Stomach smooth muscle (tissue), 2 donors: ENCODE measurements at regions not wholly inside any gene's neighbourhood (a gene's known extent, or its start where the extent isn't known, plus 50 kb on each side); places are given as distances from the start of the nearest gene placed in this dataset.

ENCODE experiments used
- H3K27ac ChIP-seq: one replicate; pipeline ENCODE4 v1.7.0; 2013; ENCODE audit warnings: mild to moderate bottlenecking, low read length, inconsistent platforms
- H3K27me3 ChIP-seq, 2 donors: one replicate each; pipeline ENCODE4 v1.7.0; 2013; ENCODE audit warnings: low read length in 2 of 2; ENCODE audit not compliant: insufficient read depth in 2 of 2, control insufficient read depth in 1 of 2
- H3K36me3 ChIP-seq, 2 donors: one replicate each; pipeline ENCODE4 v1.7.0; 2013; ENCODE audit warnings: low read length in 2 of 2; ENCODE audit not compliant: control insufficient read depth in 2 of 2, insufficient read depth in 2 of 2
- H3K4me1 ChIP-seq: one replicate; pipeline ENCODE4 v1.7.0; 2013; ENCODE audit warnings: low read length; ENCODE audit not compliant: control insufficient read depth, insufficient read depth
- H3K4me3 ChIP-seq, 2 donors: one replicate each; pipeline ENCODE4 v1.7.0; 2013; ENCODE audit warnings: low read length in 2 of 2
- H3K9ac ChIP-seq, 2 donors: one replicate each; pipeline ENCODE4 v1.7.0; 2013; ENCODE audit warnings: low read length in 2 of 2, mild to moderate bottlenecking in 1 of 2
- H3K9me3 ChIP-seq, 2 donors: one replicate each; pipeline ENCODE4 v1.7.0; 2013; ENCODE audit warnings: low read length in 2 of 2; ENCODE audit not compliant: control insufficient read depth in 2 of 2
- donor health status: healthy.
- donor health status: Pancreatic carcinoma.

DNA sequence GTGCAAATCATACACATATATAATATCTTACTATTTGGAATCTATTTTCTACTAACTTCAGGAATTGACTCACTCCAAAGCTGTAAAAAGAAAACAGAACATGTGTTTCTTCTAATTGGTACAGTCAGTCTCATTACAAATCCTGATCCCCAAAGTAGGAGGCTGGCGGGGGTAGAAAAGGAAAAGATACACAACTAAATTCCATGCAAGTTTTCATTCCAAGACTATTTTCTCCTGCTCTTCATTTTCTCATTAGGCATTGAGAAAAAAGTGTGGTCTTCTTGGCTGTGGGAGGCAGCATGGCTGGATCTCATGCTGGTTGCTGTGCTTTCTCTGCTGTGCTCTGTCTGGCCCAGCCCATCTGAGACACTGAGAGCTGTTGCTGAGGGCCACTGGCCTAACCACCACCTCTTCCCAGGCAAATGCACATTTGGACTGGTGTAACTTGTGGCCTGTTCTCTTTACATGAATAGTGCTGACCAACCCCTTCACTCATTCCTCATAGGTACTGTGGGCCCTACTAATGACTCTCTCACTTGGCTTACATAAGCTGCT, 1107.5 kb upstream of the B3GALT2 start:
- Histone ChIP-seq H3K27me3 (no peaks in the 10 kb centered on the region), H3K9ac (no peak overlapping the region), H3K4me3 (no peak overlapping the region), H3K27ac (no peak overlapping the region), H3K36me3 (no peaks in the 10 kb centered on the region), H3K4me1 (no peaks in the 10 kb centered on the region), H3K9me3 (no peaks in the 10 kb centered on the region)

GRCh38 chr1:194292966-194293365, 1106.6 kb upstream of the B3GALT2 start:
- Histone ChIP-seq H3K36me3 (no peaks in the 10 kb centered on the region), H3K9ac (no peak overlapping the region), H3K9me3 (no peaks in the 10 kb centered on the region), H3K4me1 (no peaks in the 10 kb centered on the region), H3K4me3 (no peak overlapping the region), H3K27me3 (no peaks in the 10 kb centered on the region), H3K27ac (no peak overlapping the region)

DNA sequence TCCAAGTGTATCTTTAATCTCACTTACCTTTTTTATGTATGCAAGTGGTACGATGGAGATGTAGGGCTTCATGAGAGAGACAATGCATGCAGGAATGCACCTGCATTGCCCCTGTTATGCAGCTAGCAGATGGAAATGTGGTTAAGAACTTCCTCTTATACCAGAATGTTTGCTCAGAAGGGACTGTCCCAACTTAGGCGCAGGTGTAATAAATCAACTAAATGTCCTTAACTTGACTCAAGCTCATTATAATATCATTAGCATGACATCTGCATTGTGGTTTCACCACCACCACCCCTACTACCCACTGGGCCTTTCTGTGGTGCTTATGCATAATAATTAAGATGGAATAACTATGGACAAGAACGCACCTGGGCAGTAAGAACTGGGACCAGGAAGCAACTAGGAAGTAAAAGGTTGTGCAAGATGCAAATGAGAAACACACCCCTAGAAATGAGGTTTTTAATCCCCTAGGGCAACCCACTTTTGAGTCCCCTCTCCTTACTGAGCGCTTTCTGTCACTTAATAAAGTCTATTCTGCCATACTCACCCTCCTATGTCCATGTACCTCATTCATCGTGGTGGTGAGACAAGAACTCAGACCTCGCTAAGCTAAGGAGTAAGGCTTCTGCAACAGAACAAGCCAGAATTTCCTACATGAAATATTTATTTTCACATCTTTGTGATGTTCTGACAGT, 1103.3 kb upstream of the B3GALT2 start:
- no peak overlapping the region for H3K27ac ChIP-seq
- H3K27me3 ChIP-seq, result no peaks in the 10 kb centered on the region
- H3K4me3 ChIP-seq, result no peak overlapping the region
- H3K9me3 ChIP-seq, result no peaks in the 10 kb centered on the region
- no peak overlapping the region for H3K9ac ChIP-seq
- no peaks in the 10 kb centered on the region for H3K4me1 ChIP-seq
- H3K36me3 ChIP-seq, result no peaks in the 10 kb centered on the region

DNA sequence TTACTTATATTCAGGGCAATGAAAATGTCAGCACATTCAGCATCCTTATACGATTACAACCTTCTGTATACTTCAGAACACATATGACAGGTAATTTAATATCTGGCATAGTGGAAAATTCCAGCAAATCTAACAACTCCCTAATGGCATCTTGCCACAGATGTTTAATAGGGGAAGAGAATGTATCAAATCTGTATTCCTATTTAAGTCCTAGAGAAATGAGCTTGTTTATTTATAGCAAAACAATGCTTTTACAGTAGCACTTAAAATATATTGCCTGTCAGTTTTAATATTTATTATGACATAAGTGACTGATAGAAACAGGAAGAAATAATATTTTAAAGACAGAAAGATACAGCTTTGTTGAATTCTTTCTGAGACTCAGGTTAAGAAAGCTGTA, 1101.8 kb upstream of the B3GALT2 start:
- Histone ChIP-seq H3K36me3 (no peaks in the 10 kb centered on the region), H3K4me1 (no peaks in the 10 kb centered on the region), H3K4me3 (no peak overlapping the region), H3K9ac (no peak overlapping the region), H3K9me3 (no peaks in the 10 kb centered on the region), H3K27me3 (no peaks in the 10 kb centered on the region), H3K27ac (no peak overlapping the region)

GRCh38 chr1:194281376-194281775, 1095.0 kb upstream of the B3GALT2 start:
- H3K9ac ChIP-seq, result no peak overlapping the region
- H3K36me3 ChIP-seq, result no peaks in the 10 kb centered on the region
- no peaks in the 10 kb centered on the region for H3K27me3 ChIP-seq
- H3K9me3 ChIP-seq, result no peaks in the 10 kb centered on the region
- no peak overlapping the region for H3K4me3 ChIP-seq
- H3K27ac ChIP-seq, result no peak overlapping the region
- H3K4me1 ChIP-seq, result no peaks in the 10 kb centered on the region

GRCh38 chr1:194280463-194280862, 1094.0 kb upstream of the B3GALT2 start:
- Histone ChIP-seq H3K9me3 (no peaks in the 10 kb centered on the region), H3K4me1 (no peaks in the 10 kb centered on the region)

GRCh38 chr1:194279975-194280374, 1093.6 kb upstream of the B3GALT2 start:
- no peak overlapping the region for H3K27ac ChIP-seq
- no peaks in the 10 kb centered on the region for H3K36me3 ChIP-seq
- H3K27me3 ChIP-seq, result no peaks in the 10 kb centered on the region
- no peak overlapping the region for H3K4me3 ChIP-seq
- H3K4me1 ChIP-seq, result no peaks in the 10 kb centered on the region
- no peaks in the 10 kb centered on the region for H3K9me3 ChIP-seq
- H3K9ac ChIP-seq, result no peak overlapping the region

More at GRCh38 chr1:194280463-194280862, 1094.0 kb upstream of the B3GALT2 start:
- Histone ChIP-seq H3K27me3 (no peaks in the 10 kb centered on the region), H3K36me3 (no peaks in the 10 kb centered on the region), H3K4me3 (no peak overlapping the region), H3K9ac (no peak overlapping the region), H3K27ac (no peak overlapping the region)

- H3K27me3 ChIP-seq, result no peaks in the 10 kb centered on the region
- H3K27ac ChIP-seq, result no peak overlapping the region
- no peaks in the 10 kb centered on the region for H3K9me3 ChIP-seq
- H3K36me3 ChIP-seq, result no peaks in the 10 kb centered on the region
- no peak overlapping the region for H3K4me3 ChIP-seq
- no peaks in the 10 kb centered on the region for H3K4me1 ChIP-seq
- no peak overlapping the region for H3K9ac ChIP-seq
These were observed 1091.5 kb upstream of the B3GALT2 start for GRCh38 chr1:194277927-194278326.

DNA sequence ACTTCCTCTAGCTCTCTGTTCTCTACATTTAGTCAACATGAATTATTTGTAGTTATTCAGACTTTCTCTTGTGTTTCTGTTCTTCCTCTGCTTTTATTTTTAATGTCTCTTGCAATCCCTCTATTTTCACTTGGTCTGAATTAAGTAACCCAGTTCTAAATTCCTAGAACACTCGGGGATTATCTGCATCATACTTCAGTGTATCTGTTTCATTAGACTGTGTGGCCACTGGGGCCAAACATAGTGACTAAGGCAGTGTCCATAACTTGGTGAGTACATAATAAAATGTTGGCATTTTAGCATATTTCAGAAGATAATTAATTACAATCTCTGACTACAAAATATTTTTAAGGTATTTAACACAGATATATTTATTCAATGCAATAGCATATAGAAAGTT, 1087.2 kb upstream of the B3GALT2 start:
- no peak overlapping the region for H3K9ac ChIP-seq
- no peaks in the 10 kb centered on the region for H3K36me3 ChIP-seq
- H3K27me3 ChIP-seq, result no peaks in the 10 kb centered on the region
- H3K9me3 ChIP-seq, result no peaks in the 10 kb centered on the region
- no peaks in the 10 kb centered on the region for H3K4me1 ChIP-seq
- H3K27ac ChIP-seq, result no peak overlapping the region
- H3K4me3 ChIP-seq, result no peak overlapping the region

DNA sequence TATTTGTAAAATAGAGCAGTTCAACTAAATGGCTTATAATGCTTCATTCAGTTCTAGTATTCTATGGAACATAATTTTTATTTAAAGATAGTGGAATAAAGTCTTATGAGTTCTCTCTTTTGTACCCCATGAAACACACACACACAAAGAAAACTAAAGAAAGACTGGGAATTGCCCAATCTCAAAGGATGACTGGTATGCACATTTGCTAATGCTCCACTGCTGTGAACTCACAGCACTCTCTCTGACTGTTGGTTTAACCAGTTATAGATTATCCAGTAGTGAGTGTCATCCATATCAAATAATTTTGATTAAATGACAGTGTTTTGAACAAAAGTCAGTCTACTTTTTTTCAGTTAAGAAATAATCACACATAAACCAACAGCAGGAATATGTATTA, 1082.4 kb upstream of the B3GALT2 start:
- Histone ChIP-seq H3K36me3 (no peaks in the 10 kb centered on the region), H3K27me3 (no peaks in the 10 kb centered on the region), H3K4me1 (no peaks in the 10 kb centered on the region), H3K4me3 (no peak overlapping the region), H3K9me3 (no peaks in the 10 kb centered on the region), H3K27ac (no peak overlapping the region), H3K9ac (no peak overlapping the region)

DNA sequence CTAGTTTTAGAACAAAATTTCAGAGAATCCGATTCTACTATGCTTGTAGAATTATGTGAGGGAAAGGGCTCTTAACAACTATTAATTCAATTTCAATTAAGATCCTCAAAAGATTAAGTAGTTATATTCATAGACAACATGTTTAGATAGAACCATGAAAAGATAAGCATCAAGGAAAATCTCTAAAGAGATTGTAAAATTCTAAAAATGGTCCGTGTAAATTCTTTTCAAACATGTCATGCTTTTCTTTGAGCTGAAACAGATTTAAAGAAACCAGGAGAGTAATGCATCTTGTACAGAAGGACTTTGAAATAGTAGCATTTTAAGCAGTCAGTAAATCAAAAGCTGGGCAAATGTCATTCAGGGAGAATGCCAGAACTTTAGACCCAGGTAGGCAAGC, 1080.6 kb upstream of the B3GALT2 start:
- H3K36me3 ChIP-seq, result no peaks in the 10 kb centered on the region
- H3K27ac ChIP-seq, result no peak overlapping the region
- no peaks in the 10 kb centered on the region for H3K9me3 ChIP-seq
- no peak overlapping the region for H3K4me3 ChIP-seq
- H3K4me1 ChIP-seq, result no peaks in the 10 kb centered on the region
- H3K27me3 ChIP-seq, result no peaks in the 10 kb centered on the region
- no peak overlapping the region for H3K9ac ChIP-seq
